GM18517 (cell line): ENCODE measurements at regions not wholly inside any gene's neighbourhood (a gene's known extent, or its start where the extent isn't known, plus 50 kb on each side); places are given as distances from the start of the nearest gene placed in this dataset.
"Not testable (repeated sequence)": the region's sequence is repeated elsewhere in the genome, so short reads cannot be mapped to it uniquely, and the experiment has no call there.

ENCODE experiments used
- ATAC-seq: cut with Tn5 transposase; IDR thresholded peaks from one replicate; pipeline ENCODE4 v1.9.1; 2021; ENCODE audit warnings: mild to moderate bottlenecking, moderate library complexity; ENCODE audit not compliant: unreplicated experiment

- no peak for ATAC-seq
Measured at GRCh38 chr6:103826209-103826608, 1033.5 kb downstream of the HACE1 start.

DNA sequence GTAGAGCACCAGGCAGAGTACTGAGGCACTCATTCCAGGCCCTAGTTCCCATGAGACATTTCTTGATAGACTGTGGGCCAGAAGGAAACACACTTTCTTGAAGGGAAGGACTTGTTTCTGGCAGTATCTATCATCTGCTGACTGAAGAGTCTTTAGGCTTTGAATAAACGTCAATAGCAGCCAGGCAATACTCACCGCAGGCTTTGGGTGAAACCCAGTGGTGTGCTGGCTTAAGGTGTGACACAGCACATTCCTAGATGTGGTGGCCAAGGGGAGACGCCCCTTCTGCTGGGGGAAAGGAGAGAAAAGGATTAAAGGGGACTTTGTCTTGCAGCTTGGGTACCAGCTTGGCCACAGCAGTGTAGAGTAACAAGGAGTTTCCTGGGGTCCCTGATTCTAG, 1039.6 kb downstream of the HACE1 start:
- no peak for ATAC-seq

- no peak for ATAC-seq
Measured at GRCh38 chr6:103819509-103819908, 1040.2 kb downstream of the HACE1 start.

GRCh38 chr6:103812970-103813369, 1046.7 kb downstream of the HACE1 start:
- no peak for ATAC-seq

- ATAC-seq, result not testable (repeated sequence)
Measured at GRCh38 chr6:103801901-103802479, 1057.7 kb downstream of the HACE1 start.

DNA sequence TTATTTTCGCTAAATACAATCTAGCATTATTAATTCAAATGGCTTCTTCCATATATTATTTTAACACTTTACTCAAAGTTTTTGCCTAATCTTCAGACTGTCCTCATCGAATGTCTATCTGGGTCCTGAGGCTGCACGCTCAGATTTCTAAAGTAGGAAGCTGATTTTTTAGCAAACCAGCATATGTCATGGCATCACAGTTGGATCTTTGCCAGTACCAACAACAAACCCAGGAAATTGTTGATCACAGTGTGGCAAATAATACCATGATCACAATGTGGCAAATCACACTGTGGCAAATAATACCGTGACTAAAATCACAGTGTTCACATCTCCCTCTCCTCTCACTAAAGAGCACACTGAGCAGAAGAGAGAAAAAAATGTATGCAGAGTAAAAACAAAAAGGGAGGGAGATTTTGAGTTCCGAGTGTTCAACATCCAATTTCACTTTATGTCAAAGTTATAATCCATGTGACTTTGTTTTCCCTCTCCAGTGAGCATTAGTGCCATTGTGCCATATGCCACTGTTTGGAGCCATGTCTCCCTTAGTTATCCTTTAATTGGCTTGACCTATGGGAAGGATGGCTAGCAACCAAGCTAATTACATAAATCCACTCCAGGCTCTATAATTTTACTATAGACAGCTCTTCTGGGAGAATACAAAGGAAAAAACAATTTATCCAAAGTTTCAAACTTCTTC, 1059.6 kb downstream of the HACE1 start:
- ATAC-seq, result no peak

DNA sequence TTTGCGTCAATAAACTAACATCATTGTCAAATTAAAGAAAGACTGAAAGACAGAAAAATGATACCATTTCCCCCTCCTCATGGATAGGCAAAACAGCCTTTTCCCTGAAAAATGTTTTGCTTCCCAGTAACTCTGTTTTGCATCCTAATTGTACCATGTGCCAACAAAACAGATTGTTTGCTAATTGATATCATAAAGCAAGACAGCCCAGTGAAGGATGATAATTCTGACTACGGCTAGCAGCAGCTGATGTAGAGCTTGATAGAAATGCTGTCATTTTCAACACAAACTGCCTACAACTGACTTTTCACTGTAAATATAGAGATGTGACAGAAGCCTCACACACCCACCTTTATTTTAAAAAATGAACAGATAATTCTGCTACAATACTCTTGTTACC, 1061.6 kb downstream of the HACE1 start:
- no peak for ATAC-seq

- no peak for ATAC-seq
Measured at GRCh38 chr6:103797738-103798137, 1062.0 kb downstream of the HACE1 start.

DNA sequence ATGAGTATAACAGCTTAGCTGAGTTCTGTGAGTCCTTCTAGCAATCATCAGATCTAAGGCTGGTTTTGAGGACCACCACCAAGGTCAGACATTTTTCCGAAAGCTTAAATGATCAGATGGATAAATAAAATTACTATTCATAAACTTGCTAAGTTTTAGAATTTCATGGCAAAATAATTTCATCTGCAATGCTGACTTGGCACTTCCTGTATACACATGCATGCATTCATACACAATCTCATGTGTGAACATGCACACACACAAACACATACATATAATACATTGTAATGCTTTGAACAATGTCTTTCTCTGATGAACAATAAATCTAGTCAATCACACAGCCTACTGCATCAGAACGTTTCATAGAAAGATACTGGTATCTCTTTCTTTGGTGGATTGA, 1068.3 kb downstream of the HACE1 start:
- ATAC-seq, result no peak

- no peak for ATAC-seq
Measured at GRCh38 chr6:103784117-103784516, 1075.6 kb downstream of the HACE1 start.

DNA sequence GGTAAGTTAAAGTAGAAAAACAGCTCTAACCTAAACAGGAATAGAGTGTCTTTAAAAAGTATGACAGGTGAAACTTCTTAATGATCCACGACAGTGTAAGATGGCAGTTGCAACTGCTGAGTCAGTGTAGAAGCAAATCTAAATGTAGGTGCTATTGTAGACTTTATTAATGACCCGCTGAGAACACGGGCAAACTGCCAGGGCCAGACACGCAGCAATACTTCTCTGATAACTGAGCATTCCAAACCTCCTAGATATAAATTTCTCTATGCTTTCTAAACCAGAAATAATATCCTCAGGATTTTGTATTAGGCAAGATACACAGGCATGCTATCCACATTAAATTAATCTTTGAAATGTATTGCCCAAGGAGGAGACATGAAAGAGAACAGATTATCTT, 1076.4 kb downstream of the HACE1 start:
- no peak for ATAC-seq

- no peak for ATAC-seq
Measured at GRCh38 chr6:103769431-103769830, 1090.3 kb downstream of the HACE1 start.

DNA sequence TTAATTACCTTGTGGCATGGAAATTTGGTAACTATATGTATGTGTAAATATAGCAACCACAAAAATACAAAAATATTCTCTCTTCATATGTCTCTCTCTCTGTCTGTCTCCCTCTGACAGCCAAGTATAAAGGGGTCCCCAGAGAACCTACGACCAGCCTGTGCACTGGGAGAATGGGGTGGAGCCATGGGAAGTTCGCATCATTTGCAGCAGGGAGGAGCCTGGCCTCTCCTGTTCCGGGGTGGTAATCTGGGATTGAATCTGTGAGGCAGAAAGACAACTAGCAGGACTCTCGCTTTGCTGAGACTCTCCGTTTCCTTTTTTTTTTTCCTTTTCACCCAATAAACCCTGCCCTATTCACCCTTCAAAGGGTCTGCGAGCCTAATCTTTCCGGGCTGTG, 1109.1 kb downstream of the HACE1 start:
- ATAC-seq, result no peak

DNA sequence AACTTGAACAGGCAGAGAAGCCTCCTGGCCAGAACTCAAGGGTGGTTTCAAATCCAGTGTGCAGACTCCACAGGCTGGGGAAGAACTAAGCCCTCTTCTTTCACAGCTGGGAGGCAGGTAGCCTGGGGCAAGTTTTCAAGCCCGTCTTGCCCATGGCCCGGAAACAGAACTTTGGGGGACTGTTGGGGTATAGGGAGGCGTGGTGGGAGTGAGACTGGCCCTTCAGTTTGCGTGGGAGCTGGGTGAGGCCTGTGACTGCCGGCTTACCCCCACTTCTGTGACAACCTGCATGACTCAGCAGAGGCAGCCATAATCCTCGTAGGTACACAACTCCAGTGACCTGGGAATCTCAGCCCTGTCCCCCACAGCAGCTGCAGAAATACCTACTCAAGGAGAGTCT, 1125.7 kb downstream of the HACE1 start:
- ATAC-seq, result no peak

- ATAC-seq, result no peak
Measured at GRCh38 chr6:103729658-103730057, 1130.1 kb downstream of the HACE1 start.

GRCh38 chr6:103723438-103724322, 1136.0 kb downstream of the HACE1 start:
- no peak for ATAC-seq

DNA sequence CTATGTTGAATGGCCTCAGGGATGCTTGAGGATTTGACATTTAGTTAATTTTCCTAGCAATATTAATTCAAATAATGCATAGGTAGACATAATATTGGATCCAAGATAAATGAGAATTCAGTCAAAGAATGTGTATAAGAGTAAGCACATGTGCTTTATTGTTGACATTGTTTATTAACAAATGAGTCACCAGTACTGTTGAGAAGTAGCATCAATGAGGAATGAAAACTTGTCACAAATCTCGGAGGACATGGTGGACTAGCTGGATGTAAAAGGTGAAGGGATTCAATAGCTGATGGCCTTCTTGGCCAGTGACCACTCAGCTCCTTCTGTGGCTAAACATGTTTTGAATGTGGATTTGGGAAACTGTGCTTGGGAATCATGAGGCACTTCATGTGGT, 1137.0 kb downstream of the HACE1 start:
- no peak for ATAC-seq

DNA sequence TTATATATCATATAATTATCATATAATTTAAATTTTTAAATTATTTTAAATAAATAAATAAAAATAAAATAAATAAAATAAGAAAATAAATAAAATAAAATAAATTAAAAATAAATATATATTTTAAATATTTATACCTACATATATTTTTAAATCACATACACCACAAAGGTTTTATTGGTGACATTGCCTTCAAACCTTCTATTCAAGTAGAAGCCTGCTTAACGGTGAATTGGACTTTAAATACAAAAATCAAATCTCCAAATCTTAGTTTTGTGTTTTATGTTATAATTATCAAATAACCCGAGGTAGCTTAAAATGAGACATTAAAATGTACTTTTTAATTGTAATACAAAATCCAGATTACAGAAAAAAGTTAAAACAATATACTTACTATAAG, 1137.8 kb downstream of the HACE1 start:
- no peak for ATAC-seq

DNA sequence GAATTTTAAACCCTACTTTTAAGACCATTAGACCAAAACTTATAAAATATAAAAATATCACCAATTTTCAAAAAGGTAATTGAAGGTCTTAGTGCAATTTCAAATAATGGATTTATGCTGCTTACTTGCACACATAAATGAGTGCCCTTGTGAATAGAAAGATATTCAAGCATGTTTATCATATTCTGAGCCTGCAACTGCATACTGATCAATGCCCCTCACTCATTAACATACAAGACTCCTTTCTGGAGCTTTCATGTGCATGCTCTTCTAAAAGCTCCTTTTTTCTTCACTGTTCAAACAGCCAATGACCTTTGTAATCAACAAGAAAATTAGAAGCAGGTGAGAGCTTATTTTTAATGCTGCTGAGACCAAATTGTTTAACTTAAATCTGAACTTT, 1139.3 kb downstream of the HACE1 start:
- ATAC-seq, result no peak

GRCh38 chr6:103719545-103719944, 1140.2 kb downstream of the HACE1 start:
- ATAC-seq, result no peak

- no peak for ATAC-seq
Measured at GRCh38 chr6:103715269-103715668, 1144.5 kb downstream of the HACE1 start.

DNA sequence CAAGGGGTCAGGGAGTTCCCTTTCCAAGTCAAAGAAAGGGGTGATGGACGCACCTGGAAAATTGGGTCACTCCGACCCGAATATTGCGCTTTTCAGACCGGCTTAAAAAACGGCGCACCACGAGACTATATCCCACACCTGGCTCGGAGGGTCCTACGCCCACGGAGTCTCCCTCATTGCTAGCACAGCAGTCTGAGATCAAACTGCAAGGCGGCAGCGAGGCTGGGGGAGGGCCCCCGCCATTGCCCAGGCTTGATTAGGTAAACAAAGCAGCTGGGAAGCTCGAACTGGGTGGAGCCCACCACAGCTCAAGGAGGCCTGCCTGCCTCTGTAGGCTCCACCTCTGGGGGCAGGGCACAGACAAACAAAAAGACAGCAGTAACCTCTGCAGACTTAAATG, 1150.5 kb downstream of the HACE1 start:
- not testable (repeated sequence) for ATAC-seq
